Peyer's patch (tissue), 4 donors: ENCODE measurements at regions not wholly inside any gene's neighbourhood (a gene's known extent, or its start where the extent isn't known, plus 50 kb on each side); places are given as distances from the start of the nearest gene placed in this dataset.

Source experiments
- DNase-seq, 3 donors: peaks; one replicate each; pipeline ENCODE4 v3.0.0-alpha.2; 2017 to 2019
- H3K27ac ChIP-seq, 4 donors: fragments of 200-600 bp; sonication (generic); one replicate each; pipeline ENCODE4 v1.5.1; 2016 to 2019
- H3K27me3 ChIP-seq, 2 donors: fragments of 200-600 bp; sonication (generic); one replicate each; pipeline ENCODE4 v1.5.1; 2019
- H3K36me3 ChIP-seq, 3 donors: fragments of 200-600 bp; sonication (generic); one replicate each; pipeline ENCODE4 v1.5.1; 2016 to 2019
- H3K4me1 ChIP-seq, 4 donors: fragments of 200-600 bp; sonication (generic); one replicate each; pipeline ENCODE4 v1.5.1; 2016 to 2019
- H3K4me3 ChIP-seq, 4 donors: fragments of 200-600 bp; sonication (generic); 1 replicate in 3 of 4; 2 replicates in 1 of 4; pipeline ENCODE4 v1.5.1; 2016 to 2019; ENCODE audit warnings: mild to moderate bottlenecking in 1 of 4
- H3K9me3 ChIP-seq, 4 donors: fragments of 200-600 bp; sonication (generic); one replicate each; pipeline ENCODE4 v1.5.1; 2016 to 2019; ENCODE audit warnings: mild to moderate bottlenecking in 1 of 4
- POLR2A ChIP-seq, 2 donors: fragments of 450-650 bp; IDR thresholded peaks; one replicate each; pipeline ENCODE4 v1.5.1; 2017; ENCODE audit warnings: antibody characterized with exemption in 2 of 2, mild to moderate bottlenecking in 2 of 2, moderate library complexity in 2 of 2
- TF ChIP-seq, protein P1 (sequence below), 6 experiments: fragments of 450-650 bp in 4 of 6; fragments of 200-600 bp in 2 of 6; sonication (generic) in 1 of 6; IDR thresholded peaks; one replicate each; pipeline ENCODE4 v1.5.1; 2017 to 2019; ENCODE audit warnings: antibody characterized with exemption in 6 of 6, mild to moderate bottlenecking in 3 of 6, moderate library complexity in 1 of 6

GRCh38 chr4:186015212-186015817 is 53.6 kb upstream of the TLR3 start:
- no peaks in the 10 kb centered on the region for H3K9me3 ChIP-seq
- H3K27me3 ChIP-seq: no peaks in the 10 kb centered on the region
- H3K4me3 ChIP-seq: no peak overlapping the region
- H3K36me3 ChIP-seq: no peaks in the 10 kb centered on the region
- TF ChIP-seq, protein P1, sequence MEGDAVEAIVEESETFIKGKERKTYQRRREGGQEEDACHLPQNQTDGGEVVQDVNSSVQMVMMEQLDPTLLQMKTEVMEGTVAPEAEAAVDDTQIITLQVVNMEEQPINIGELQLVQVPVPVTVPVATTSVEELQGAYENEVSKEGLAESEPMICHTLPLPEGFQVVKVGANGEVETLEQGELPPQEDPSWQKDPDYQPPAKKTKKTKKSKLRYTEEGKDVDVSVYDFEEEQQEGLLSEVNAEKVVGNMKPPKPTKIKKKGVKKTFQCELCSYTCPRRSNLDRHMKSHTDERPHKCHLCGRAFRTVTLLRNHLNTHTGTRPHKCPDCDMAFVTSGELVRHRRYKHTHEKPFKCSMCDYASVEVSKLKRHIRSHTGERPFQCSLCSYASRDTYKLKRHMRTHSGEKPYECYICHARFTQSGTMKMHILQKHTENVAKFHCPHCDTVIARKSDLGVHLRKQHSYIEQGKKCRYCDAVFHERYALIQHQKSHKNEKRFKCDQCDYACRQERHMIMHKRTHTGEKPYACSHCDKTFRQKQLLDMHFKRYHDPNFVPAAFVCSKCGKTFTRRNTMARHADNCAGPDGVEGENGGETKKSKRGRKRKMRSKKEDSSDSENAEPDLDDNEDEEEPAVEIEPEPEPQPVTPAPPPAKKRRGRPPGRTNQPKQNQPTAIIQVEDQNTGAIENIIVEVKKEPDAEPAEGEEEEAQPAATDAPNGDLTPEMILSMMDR (IDR thresholded peaks at IDR 0.05): no peak
- no peak for TF ChIP-seq POLR2A (IDR thresholded peaks at IDR 0.05)
- no peak overlapping the region for H3K27ac ChIP-seq
- H3K4me1 ChIP-seq: no peaks in the 10 kb centered on the region
- DNase-seq: no peak

GRCh38 chr4:186016796-186017195 is 52.2 kb upstream of the TLR3 start:
- no peaks in the 10 kb centered on the region for H3K27me3 ChIP-seq
- H3K4me1 ChIP-seq: no peaks in the 10 kb centered on the region
- no peak overlapping the region for H3K27ac ChIP-seq
- no peaks in the 10 kb centered on the region for H3K9me3 ChIP-seq
- no peak for DNase-seq
- no peak overlapping the region for H3K4me3 ChIP-seq
- TF ChIP-seq, protein P1 (IDR thresholded peaks at IDR 0.05): no peak
- no peak for TF ChIP-seq POLR2A (IDR thresholded peaks at IDR 0.05)
- no peaks in the 10 kb centered on the region for H3K36me3 ChIP-seq

GRCh38 chr4:186017801-186018200 is 51.2 kb upstream of the TLR3 start:
- Histone ChIP-seq H3K4me3 (no peak overlapping the region), H3K4me1 (no peaks in the 10 kb centered on the region), H3K36me3 (no peaks in the 10 kb centered on the region), H3K27ac (no peak overlapping the region), H3K9me3 (no peaks in the 10 kb centered on the region), H3K27me3 (no peaks in the 10 kb centered on the region)
- no peak for DNase-seq
- TF ChIP-seq, protein P1 (IDR thresholded peaks at IDR 0.05): no peak

- Histone ChIP-seq H3K4me1 (no peaks in the 10 kb centered on the region), H3K27me3 (no peaks in the 10 kb centered on the region), H3K27ac (no peak overlapping the region), H3K36me3 (no peaks in the 10 kb centered on the region), H3K9me3 (no peaks in the 10 kb centered on the region), H3K4me3 (no peak overlapping the region)
- no peak for DNase-seq
- no peak for TF ChIP-seq POLR2A (IDR thresholded peaks at IDR 0.05)
- TF ChIP-seq, protein P1 (IDR thresholded peaks at IDR 0.05): no peak
Measured at GRCh38 chr4:186018261-186018660, 50.7 kb upstream of the TLR3 start.

GRCh38 chr4:186018784-186019183 is 50.2 kb upstream of the TLR3 start:
- TF ChIP-seq, protein P1 (IDR thresholded peaks at IDR 0.05): no peak
- TF ChIP-seq POLR2A (IDR thresholded peaks at IDR 0.05): no peak
- no peak overlapping the region for H3K27ac ChIP-seq
- no peaks in the 10 kb centered on the region for H3K9me3 ChIP-seq
- DNase-seq: no peak
- H3K4me1 ChIP-seq: no peaks in the 10 kb centered on the region
- no peaks in the 10 kb centered on the region for H3K27me3 ChIP-seq
- no peaks in the 10 kb centered on the region for H3K36me3 ChIP-seq
- H3K4me3 ChIP-seq: no peak overlapping the region
